H9 (cell line): ENCODE measurements at regions not wholly inside any gene's neighbourhood (a gene's known extent, or its start where the extent isn't known, plus 50 kb on each side); places are given as distances from the start of the nearest gene placed in this dataset.

Experiments
- DNase-seq: peaks from one replicate; pipeline ENCODE4 v3.0.0-alpha.2; 2017
- H2AFZ ChIP-seq: one replicate; pipeline ENCODE4 v1.6.1; 2013; ENCODE audit warnings: mild to moderate bottlenecking, low read length, control low read depth, moderate library complexity
- H2AK5ac ChIP-seq: 2 replicates; pipeline ENCODE4 v1.6.1; 2013; ENCODE audit warnings: low read length, control low read depth, mixed read lengths; ENCODE audit not compliant: insufficient read length
- H2BK120ac ChIP-seq: one replicate; pipeline ENCODE4 v1.6.1; 2013; ENCODE audit warnings: low read depth, mild to moderate bottlenecking, low read length, control low read depth, inconsistent platforms; ENCODE audit not compliant: poor library complexity, severe bottlenecking
- H2BK12ac ChIP-seq: 2 replicates; pipeline ENCODE4 v1.6.1; 2013; ENCODE audit warnings: low read length, control low read depth, mixed read lengths, low read depth; ENCODE audit not compliant: insufficient read length
- H2BK15ac ChIP-seq: 2 replicates; pipeline ENCODE4 v1.6.1; 2013; ENCODE audit warnings: low read depth, low read length, control low read depth
- H2BK20ac ChIP-seq: one replicate; pipeline ENCODE4 v1.6.1; 2013; ENCODE audit warnings: low read depth, mild to moderate bottlenecking, low read length, control low read depth, inconsistent platforms; ENCODE audit not compliant: poor library complexity, severe bottlenecking
- H2BK5ac ChIP-seq: 2 replicates; pipeline ENCODE4 v1.6.1; 2013; ENCODE audit warnings: low read length, control low read depth, mixed read lengths; ENCODE audit not compliant: insufficient read length
- H3K14ac ChIP-seq: 2 replicates; pipeline ENCODE4 v1.6.1; 2013; ENCODE audit warnings: low read length, control low read depth; ENCODE audit not compliant: insufficient read depth
- H3K18ac ChIP-seq: 2 replicates; pipeline ENCODE4 v1.6.1; 2013; ENCODE audit warnings: low read depth, mild to moderate bottlenecking, mixed read lengths, low read length, control low read depth; ENCODE audit not compliant: insufficient read length
- H3K23ac ChIP-seq: 2 replicates; pipeline ENCODE4 v1.6.1; 2013; ENCODE audit warnings: low read length, control low read depth, mixed read lengths, low read depth; ENCODE audit not compliant: insufficient read length
- H3K23me2 ChIP-seq: 2 replicates; pipeline ENCODE4 v1.6.1; 2013; ENCODE audit warnings: low read depth, mild to moderate bottlenecking, mixed read lengths, low read length, control low read depth; ENCODE audit not compliant: insufficient read length, poor library complexity, severe bottlenecking
- H3K27ac ChIP-seq: 2 replicates; pipeline ENCODE4 v1.5.1; 2013; ENCODE audit warnings: low read length, control low read depth, mixed read lengths, low read depth; ENCODE audit not compliant: insufficient read length
- H3K27me3 ChIP-seq: 2 replicates; pipeline ENCODE4 v1.6.1; 2013; ENCODE audit warnings: low read length, control low read depth, inconsistent platforms; ENCODE audit not compliant: insufficient read depth
- H3K4ac ChIP-seq: 2 replicates; pipeline ENCODE4 v1.6.1; 2013; ENCODE audit warnings: low read depth, mild to moderate bottlenecking, control low read depth, inconsistent platforms, low read length, moderate library complexity
- H3K4me1 ChIP-seq: 2 replicates; pipeline ENCODE4 v1.6.1; 2013; ENCODE audit warnings: low read length, control low read depth, inconsistent platforms; ENCODE audit not compliant: insufficient read depth
- H3K4me2 ChIP-seq: 2 replicates; pipeline ENCODE4 v1.6.1; 2013; ENCODE audit warnings: low read length, control low read depth, mixed read lengths; ENCODE audit not compliant: insufficient read length, insufficient read depth
- H3K56ac ChIP-seq: 2 replicates; pipeline ENCODE4 v1.6.1; 2013; ENCODE audit warnings: low read depth, mild to moderate bottlenecking, mixed read lengths, low read length, control low read depth; ENCODE audit not compliant: insufficient read length
- H3K79me1 ChIP-seq: 2 replicates; pipeline ENCODE4 v1.6.1; 2013; ENCODE audit warnings: low read depth, mild to moderate bottlenecking, moderate library complexity, low read length, control low read depth, inconsistent platforms; ENCODE audit not compliant: insufficient read depth, poor library complexity, severe bottlenecking
- H3K79me2 ChIP-seq: 2 replicates; pipeline ENCODE4 v1.6.1; 2013; ENCODE audit warnings: low read length, control low read depth, inconsistent platforms; ENCODE audit not compliant: insufficient read depth
- H3K9ac ChIP-seq: 2 replicates; pipeline ENCODE4 v1.6.1; 2013; ENCODE audit warnings: low read length, control low read depth, mixed read lengths; ENCODE audit not compliant: insufficient read length; ENCODE audit errors: extremely low read depth
- H3K9me3 ChIP-seq: one replicate; pipeline ENCODE4 v1.6.1; 2013; ENCODE audit warnings: low read depth, low read length, inconsistent platforms; ENCODE audit not compliant: control insufficient read depth
- H3T11ph ChIP-seq: one replicate; pipeline ENCODE4 v1.6.1; 2013; ENCODE audit warnings: mild to moderate bottlenecking, low read length, control low read depth, inconsistent platforms
- H4K20me1 ChIP-seq: one replicate; pipeline ENCODE4 v1.6.1; 2013; ENCODE audit not compliant: control insufficient read depth, insufficient read length, insufficient read depth
- H4K5ac ChIP-seq: 2 replicates; pipeline ENCODE4 v1.6.1; 2013; ENCODE audit warnings: low read depth, mild to moderate bottlenecking, mixed read lengths, low read length, control low read depth; ENCODE audit not compliant: insufficient read length
- H4K8ac ChIP-seq: replicated peaks from 2 replicates; pipeline ENCODE4 v1.6.1; 2013; ENCODE audit warnings: low read length, control low read depth, mixed read lengths, low read depth; ENCODE audit not compliant: insufficient read length
- H4K91ac ChIP-seq: 2 replicates; pipeline ENCODE4 v1.6.1; 2013; ENCODE audit warnings: low read depth, mild to moderate bottlenecking, moderate library complexity, mixed read lengths, low read length, control low read depth; ENCODE audit not compliant: insufficient read length
- H3K27ac Mint-ChIP-seq, 3 experiments: 2 replicates in 2 of 3; 3 replicates in 1 of 3; pipeline ENCODE4 v1.8.0; 2020 to 2021; ENCODE audit warnings: mixed read lengths in 3 of 3, mild to moderate bottlenecking in 1 of 3, moderate library complexity in 1 of 3
- H3K27me3 Mint-ChIP-seq: 2 replicates; pipeline ENCODE4 v1.8.0; 2021; ENCODE audit warnings: low read depth, mild to moderate bottlenecking, moderate library complexity, mixed read lengths
- H3K36me3 Mint-ChIP-seq, 3 experiments: 2 replicates in 2 of 3; 3 replicates in 1 of 3; pipeline ENCODE4 v1.8.0; 2020 to 2021; ENCODE audit warnings: low read depth in 3 of 3, mixed read lengths in 3 of 3; ENCODE audit not compliant: insufficient read depth in 1 of 3
- H3K4me1 Mint-ChIP-seq, 2 experiments: 2 replicates each; pipeline ENCODE4 v1.8.0; 2020; ENCODE audit warnings: mixed read lengths in 2 of 2
- H3K4me3 Mint-ChIP-seq, 2 experiments: 2 replicates in 1 of 2; 3 replicates in 1 of 2; pipeline ENCODE4 v1.8.0; 2020 to 2021; ENCODE audit warnings: mild to moderate bottlenecking in 2 of 2, mixed read lengths in 2 of 2, moderate library complexity in 1 of 2
- H3K9me3 Mint-ChIP-seq, 2 experiments: 2 replicates in 1 of 2; 3 replicates in 1 of 2; pipeline ENCODE4 v1.8.0; 2020; ENCODE audit warnings: mild to moderate bottlenecking in 2 of 2, mixed read lengths in 2 of 2, moderate library complexity in 1 of 2
- CTCF ChIP-seq: fragments of 200-600 bp; sonication (generic); conservative IDR thresholded peaks from 3 replicates; pipeline ENCODE4 v1.8.0; 2021; ENCODE audit warnings: antibody characterized with exemption, mild to moderate bottlenecking
- WGBS: extraction: QIAGEN DNeasy Blood & Tissue Kit; methylation state at CpG from one replicate; pipeline ENCODE4 v1.1.7; 2013; ENCODE audit warnings: missing lambda C conversion rate, low lambda C conversion rate, mixed read lengths; ENCODE audit not compliant: insufficient read length; ENCODE audit errors: extremely low coverage; 5-methylcytosine and 5-hydroxymethylcytosine counted together

GRCh38 chr17:71427801-71428200 lies 693.0 kb upstream of the SOX9 start:
- Histone ChIP-seq H2AK5ac (no peak overlapping the region), H3T11ph (no peak overlapping the region), H3K9me3 (no peaks in the 10 kb centered on the region), H4K91ac (no peak overlapping the region), H3K27me3 (no peaks in the 10 kb centered on the region), H3K56ac (no peak overlapping the region), H3K4me1 (no peaks in the 10 kb centered on the region; the same call in 1 of the 2 replicates), H4K8ac (no peak overlapping the region), H2BK15ac (no peak overlapping the region), H3K79me1 (no peaks in the 10 kb centered on the region), H3K23ac (no peak overlapping the region), H2BK20ac (no peak overlapping the region), H2BK12ac (no peak overlapping the region), H3K79me2 (no peaks in the 10 kb centered on the region), H3K4me2 (no peak overlapping the region), H3K18ac (no peak overlapping the region), H2AFZ (no peak overlapping the region), H3K23me2 (no peaks in the 10 kb centered on the region), H3K9ac (no peak overlapping the region), H3K14ac (no peak overlapping the region), H2BK120ac (no peak overlapping the region), H2BK5ac (no peak overlapping the region), H4K5ac (no peak overlapping the region), H3K4ac (no peak overlapping the region), H3K27ac (no peak overlapping the region), H4K20me1 (no peaks in the 10 kb centered on the region)
- Mint-ChIP-seq H3K9me3 (peaks cover 4 to 7% of the 10 kb centered on the region in 2 experiments; a peak in 3 of 5 replicates), H3K36me3 (peaks cover 0 to 4% (median 3%) of the 10 kb centered on the region in 3 experiments; a peak in 3 of 7 replicates), H3K4me1 (peaks cover 0 to 6% of the 10 kb centered on the region in 2 experiments; a peak in 2 of 4 replicates), H3K27me3 (no peaks in the 10 kb centered on the region), H3K4me3 (no peak overlapping the region), H3K27ac (no peak overlapping the region)
- no CpG with 5 or more reads among the region's 3 CpGs for WGBS
- no peak for DNase-seq
- no peak for TF ChIP-seq CTCF
